ENCODE measurements at regions not wholly inside any gene's neighbourhood (a gene's known extent, or its start where the extent isn't known, plus 50 kb on each side); places are given as distances from the start of the nearest gene placed in this dataset.

DNA sequence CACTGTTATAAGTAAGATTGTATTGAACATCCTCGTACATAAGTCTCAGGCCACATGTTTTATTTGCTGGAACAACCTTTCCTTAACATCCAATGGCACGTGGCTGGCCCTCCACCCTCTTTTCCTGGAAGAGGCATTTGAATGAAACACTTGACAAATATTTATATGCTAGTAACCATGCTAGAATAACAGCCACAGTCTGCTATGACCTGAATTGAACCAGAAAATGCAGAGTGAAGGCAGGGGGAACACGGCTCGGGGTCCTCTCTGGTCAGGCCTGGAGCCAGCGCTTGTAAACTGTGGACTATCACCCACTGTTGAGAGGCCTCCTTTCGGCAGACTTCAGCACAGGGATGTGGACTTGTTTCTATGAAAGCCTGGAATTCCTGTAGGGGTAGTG lies 198.2 kb upstream of the COPS8 start:
- TF ChIP-seq, protein P1, sequence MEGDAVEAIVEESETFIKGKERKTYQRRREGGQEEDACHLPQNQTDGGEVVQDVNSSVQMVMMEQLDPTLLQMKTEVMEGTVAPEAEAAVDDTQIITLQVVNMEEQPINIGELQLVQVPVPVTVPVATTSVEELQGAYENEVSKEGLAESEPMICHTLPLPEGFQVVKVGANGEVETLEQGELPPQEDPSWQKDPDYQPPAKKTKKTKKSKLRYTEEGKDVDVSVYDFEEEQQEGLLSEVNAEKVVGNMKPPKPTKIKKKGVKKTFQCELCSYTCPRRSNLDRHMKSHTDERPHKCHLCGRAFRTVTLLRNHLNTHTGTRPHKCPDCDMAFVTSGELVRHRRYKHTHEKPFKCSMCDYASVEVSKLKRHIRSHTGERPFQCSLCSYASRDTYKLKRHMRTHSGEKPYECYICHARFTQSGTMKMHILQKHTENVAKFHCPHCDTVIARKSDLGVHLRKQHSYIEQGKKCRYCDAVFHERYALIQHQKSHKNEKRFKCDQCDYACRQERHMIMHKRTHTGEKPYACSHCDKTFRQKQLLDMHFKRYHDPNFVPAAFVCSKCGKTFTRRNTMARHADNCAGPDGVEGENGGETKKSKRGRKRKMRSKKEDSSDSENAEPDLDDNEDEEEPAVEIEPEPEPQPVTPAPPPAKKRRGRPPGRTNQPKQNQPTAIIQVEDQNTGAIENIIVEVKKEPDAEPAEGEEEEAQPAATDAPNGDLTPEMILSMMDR (IDR thresholded peaks at IDR 0.05; ENCODE audit: low read depth, low read length, missing control alignments) = no peak

DNA sequence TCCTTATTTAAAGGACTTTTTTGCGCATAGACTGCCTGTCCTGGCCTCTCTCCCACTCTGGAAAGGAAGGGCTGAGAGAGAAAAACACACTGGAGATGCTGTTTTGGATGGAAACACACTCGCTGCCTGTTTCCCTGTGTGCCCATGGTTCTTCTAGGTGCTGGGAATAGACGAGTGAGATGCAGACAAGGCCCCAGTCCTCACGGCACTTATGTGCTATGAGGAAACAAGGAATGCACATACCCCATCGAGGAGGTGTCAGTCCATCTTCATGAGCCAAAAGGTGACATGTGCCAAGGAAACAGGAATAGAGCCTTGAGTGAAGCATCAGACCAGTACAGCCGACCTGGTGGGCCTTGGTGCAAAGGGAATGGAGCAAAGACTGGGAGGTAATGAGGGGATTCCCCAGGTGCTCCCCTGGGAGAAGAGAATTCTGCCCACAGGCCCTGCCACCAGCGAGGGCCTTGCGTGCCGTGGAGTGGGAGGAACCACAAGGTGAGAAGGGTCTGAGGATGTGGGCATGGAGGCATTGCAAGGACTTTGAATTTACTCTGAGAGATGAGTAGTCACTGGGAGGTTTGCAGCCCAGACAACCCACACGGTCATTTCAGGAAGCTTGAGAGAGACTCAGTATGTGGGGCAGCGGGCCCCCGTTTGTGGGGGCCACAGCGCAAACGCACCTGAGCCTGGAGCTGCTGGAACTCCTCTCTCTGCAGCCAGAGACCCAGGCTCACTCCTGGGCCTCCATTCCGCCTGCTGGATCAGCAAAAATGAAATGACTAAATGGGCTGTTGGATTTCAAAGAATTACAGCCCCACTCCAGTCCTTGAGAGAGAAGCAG lies 197.5 kb upstream of the COPS8 start:
- TF ChIP-seq, protein P1 (IDR thresholded peaks at IDR 0.05; ENCODE audit: low read depth, low read length, missing control alignments) = no peak
- no peak for DNase-seq (ENCODE audit: low read depth)
- H3K4me3 ChIP-seq (ENCODE audit: low read depth, low read length) = no peak overlapping the region

More for the DNA sequence above, 198.2 kb upstream of the COPS8 start:
- H3K4me3 ChIP-seq (ENCODE audit: low read depth, low read length) = no peak overlapping the region
- no peak for DNase-seq (ENCODE audit: low read depth)

DNA sequence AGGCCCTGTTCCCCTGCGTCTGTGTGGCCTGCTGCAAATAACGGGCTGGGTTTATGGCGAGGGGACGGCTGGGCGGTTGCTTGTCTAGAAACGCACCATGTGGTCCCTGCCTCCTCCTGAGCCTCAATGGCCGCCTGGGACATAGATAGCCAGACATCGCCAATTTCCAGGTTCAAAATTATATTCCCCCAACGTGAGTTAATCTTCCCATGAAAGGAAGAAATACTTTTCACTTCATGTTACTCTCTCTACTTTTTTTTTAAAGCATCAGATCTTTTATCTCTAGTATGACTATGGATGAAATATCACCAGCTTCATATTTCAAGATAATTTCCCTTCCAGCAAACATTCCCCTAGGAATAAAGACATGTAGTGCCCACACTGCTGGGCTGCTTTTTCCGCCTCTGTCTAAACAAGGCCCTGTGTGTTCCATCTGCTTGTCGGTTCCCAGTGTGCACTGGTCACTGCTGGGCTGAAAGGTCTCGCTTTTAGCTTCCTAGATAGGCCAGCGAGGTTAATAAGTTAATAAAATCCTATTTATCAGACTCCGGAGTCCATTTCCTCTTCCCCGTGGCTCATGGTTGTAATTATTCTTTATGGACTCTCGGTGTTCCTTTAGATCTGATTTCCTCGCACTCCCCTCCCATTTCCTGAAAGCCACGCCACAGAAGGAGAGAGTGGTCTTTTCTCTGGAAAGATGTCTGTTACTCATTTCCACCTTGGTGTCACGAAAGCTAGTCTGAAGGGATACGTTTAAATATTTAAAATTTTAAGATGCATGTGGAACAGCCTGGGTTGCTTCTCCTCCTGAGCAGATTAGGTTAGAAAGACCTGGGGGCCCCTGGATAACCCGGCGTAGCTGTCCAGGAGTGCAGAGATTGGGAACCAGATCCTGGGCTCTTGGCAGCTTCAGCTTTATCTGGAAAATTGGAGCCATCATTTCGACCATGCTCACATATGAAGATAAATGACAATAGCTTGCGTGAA lies 196.6 kb upstream of the COPS8 start:
- no peak for DNase-seq (ENCODE audit: low read depth)
- no peak overlapping the region for H3K4me3 ChIP-seq (ENCODE audit: low read depth, low read length)
- TF ChIP-seq, protein P1 (IDR thresholded peaks at IDR 0.05; ENCODE audit: low read depth, low read length, missing control alignments) = no peak

DNA sequence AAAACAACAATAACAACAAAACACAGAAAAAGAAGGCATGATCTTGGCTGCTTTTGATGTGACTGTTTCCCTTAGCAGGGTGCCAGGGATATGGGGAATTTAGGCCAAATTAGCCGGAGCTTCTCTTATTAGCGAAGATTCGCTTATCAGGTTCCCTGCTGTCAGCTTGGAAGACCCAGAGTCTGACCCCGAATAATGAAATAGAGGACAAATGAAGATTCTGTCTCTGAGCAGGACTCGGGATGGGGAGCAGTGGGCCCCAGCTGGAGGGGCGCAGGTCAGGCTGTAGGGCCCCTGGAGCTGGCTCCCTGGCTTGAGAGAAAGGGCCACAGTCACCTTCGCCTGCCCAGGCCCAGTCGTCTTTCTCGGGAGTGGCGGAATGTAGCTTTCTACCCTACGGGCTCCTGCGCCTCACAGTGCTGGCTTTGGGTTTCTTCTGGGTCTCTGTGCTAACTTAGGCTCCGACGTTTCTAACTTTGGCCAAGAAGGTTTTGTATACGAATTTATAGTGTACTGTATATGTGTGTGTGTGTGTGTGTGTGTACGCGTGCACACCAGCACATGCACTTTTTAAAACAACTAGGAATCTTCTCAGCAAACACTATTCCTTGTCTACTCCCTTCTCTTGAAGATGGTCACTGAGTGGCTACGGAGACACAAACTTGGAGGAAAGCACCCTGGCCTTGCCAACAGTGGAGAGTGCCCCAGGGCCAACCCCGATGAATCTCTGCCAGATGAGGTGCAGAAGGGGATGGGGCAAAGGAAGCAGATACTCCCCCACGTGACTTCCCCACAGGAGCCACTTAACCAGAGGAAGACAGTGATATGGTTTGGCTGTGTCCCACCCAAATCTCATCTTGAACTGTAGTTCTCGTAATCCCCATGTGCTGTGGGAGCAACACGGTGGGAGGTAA lies 195.6 kb upstream of the COPS8 start:
- TF ChIP-seq, protein P1 (IDR thresholded peaks at IDR 0.05; ENCODE audit: low read depth, low read length, missing control alignments) = no peak
- no peak for DNase-seq (ENCODE audit: low read depth)

DNA sequence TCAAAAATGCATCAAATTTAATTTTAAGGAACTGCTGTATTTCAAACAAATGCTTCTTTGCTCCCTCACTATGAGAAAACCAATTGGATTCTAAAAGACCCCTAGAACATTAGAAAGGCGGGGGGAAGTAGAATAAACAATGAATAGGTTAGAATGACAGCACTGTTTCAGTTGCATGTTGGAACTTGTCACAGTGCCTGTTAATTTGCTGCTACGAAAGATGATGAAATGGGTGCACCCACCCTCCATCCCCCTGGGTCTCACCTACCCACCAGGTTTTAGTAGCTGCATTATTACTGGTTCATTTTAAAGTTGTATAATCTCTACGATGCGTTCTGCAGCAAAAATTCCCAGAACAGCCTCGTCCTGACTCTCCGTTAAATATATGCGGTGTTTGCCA lies 193.0 kb upstream of the COPS8 start:
- no peak for DNase-seq (ENCODE audit: low read depth)
- TF ChIP-seq, protein P1 (IDR thresholded peaks at IDR 0.05; ENCODE audit: low read depth, low read length, missing control alignments) = no peak
- no peak overlapping the region for H3K4me3 ChIP-seq (ENCODE audit: low read depth, low read length)

More for the DNA sequence above, 195.6 kb upstream of the COPS8 start:
- no peak overlapping the region for H3K4me3 ChIP-seq (ENCODE audit: low read depth, low read length)

DNA sequence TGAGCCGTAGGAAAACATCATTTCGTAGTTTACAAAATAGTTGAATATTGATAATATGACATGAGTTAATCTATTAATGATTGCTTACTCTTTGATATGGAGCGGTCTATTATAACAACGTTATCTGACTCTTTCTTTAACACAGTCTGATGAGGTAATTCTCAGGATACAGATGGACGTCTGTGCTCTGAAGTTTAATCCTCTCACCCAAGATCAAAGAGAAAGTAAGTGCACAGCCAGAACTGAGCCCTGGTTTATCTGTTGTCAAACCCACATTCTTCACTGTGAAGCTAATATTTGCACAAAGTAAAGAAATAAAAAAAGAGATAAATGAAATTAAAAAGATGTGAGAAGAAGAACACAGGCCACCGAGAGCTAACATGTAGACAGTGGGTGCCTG lies 190.9 kb upstream of the COPS8 start:
- no peak overlapping the region for H3K4me3 ChIP-seq (ENCODE audit: low read depth, low read length)
- TF ChIP-seq, protein P1 (IDR thresholded peaks at IDR 0.05; ENCODE audit: low read depth, low read length, missing control alignments) = no peak
- no peak for DNase-seq (ENCODE audit: low read depth)

Measured in GM12864 (cell line).